ENCODE measurements at regions not wholly inside any gene's neighbourhood (a gene's known extent, or its start where the extent isn't known, plus 50 kb on each side); places are given as distances from the start of the nearest gene placed in this dataset.

DNA sequence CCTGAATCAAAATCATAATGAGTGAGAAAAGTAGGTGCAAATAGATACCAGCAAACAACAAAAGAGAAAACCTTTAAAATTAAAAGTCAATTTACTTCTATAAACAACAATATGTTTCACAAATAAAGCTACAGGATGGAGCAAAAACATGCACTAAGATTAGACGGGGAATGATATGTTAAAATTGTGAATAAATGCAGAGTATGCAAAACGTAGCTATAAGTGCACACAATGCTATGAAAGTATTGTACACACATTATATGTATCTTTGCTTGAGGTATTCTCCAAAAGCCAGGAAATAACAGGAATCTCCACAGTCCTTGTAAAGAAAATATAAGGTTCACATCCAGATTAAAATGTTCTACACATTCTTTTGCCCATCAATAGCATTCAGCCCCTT lies 523.9 kb downstream of the EFNB2 start:
- TF ChIP-seq SP4 (IDR thresholded peaks at IDR 0.05; ENCODE audit: low read length) (no peak), RFX5 (IDR thresholded peaks at IDR 0.05; ENCODE audit: borderline replicate concordance, low read depth, low read length) (no peak), SP1 (IDR thresholded peaks at IDR 0.05; ENCODE audit: low read depth, low read length) (no peak), RXRA (IDR thresholded peaks at IDR 0.05; ENCODE audit: insufficient read depth, low read depth, low read length) (no peak), SUZ12 (IDR thresholded peaks at IDR 0.05; ENCODE audit: low read length) (no peak), BRCA1 (IDR thresholded peaks at IDR 0.05; ENCODE audit: low read depth, low read length) (no peak), JUN (IDR thresholded peaks at IDR 0.05; ENCODE audit: low read depth, low read length) (no peak), POLR2A (IDR thresholded peaks at IDR 0.05; ENCODE audit: control extremely low read depth in 1 of 2, low read depth in 2 of 2, low read length in 2 of 2) (no peak), POLR2AphosphoS5 (IDR thresholded peaks at IDR 0.05; ENCODE audit: low read depth, low read length) (no peak), FOSL1 (IDR thresholded peaks at IDR 0.05; ENCODE audit: insufficient read depth, low read depth, low read length) (no peak)
- TF ChIP-seq, protein P1, sequence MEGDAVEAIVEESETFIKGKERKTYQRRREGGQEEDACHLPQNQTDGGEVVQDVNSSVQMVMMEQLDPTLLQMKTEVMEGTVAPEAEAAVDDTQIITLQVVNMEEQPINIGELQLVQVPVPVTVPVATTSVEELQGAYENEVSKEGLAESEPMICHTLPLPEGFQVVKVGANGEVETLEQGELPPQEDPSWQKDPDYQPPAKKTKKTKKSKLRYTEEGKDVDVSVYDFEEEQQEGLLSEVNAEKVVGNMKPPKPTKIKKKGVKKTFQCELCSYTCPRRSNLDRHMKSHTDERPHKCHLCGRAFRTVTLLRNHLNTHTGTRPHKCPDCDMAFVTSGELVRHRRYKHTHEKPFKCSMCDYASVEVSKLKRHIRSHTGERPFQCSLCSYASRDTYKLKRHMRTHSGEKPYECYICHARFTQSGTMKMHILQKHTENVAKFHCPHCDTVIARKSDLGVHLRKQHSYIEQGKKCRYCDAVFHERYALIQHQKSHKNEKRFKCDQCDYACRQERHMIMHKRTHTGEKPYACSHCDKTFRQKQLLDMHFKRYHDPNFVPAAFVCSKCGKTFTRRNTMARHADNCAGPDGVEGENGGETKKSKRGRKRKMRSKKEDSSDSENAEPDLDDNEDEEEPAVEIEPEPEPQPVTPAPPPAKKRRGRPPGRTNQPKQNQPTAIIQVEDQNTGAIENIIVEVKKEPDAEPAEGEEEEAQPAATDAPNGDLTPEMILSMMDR (IDR thresholded peaks at IDR 0.05; ENCODE audit: control extremely low read depth in 1 of 3, insufficient read depth in 1 of 3, low read depth in 1 of 3, low read length in 3 of 3), result no peak
- TF ChIP-seq, protein P2, sequence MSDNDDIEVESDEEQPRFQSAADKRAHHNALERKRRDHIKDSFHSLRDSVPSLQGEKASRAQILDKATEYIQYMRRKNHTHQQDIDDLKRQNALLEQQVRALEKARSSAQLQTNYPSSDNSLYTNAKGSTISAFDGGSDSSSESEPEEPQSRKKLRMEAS (IDR thresholded peaks at IDR 0.05), result no peak
- TF ChIP-seq, protein P3, sequence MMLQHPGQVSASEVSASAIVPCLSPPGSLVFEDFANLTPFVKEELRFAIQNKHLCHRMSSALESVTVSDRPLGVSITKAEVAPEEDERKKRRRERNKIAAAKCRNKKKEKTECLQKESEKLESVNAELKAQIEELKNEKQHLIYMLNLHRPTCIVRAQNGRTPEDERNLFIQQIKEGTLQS (IDR thresholded peaks at IDR 0.05; ENCODE audit: insufficient read depth, low read depth, low read length), result no peak
